Caco-2 (cell line): ENCODE measurements at regions not wholly inside any gene's neighbourhood (a gene's known extent, or its start where the extent isn't known, plus 50 kb on each side); places are given as distances from the start of the nearest gene placed in this dataset.
"Not testable (repeated sequence)": the region's sequence is repeated elsewhere in the genome, so short reads cannot be mapped to it uniquely, and the experiment has no call there.

Source experiments
- BruUV-seq: library from RNA; stranded (reverse); fragments of 400-500 nt; replicated peaks from 2 replicates; lab custom pipeline; 2021; lab: Mats Ljungman, UMichigan
- CTCF ChIA-PET: fragments of 300-600 bp; sonication (Branson Sonifier 250); formaldehyde crosslinking; loops from one replicate; lab custom pipeline; 2022; ENCODE audit warnings: antibody characterized with exemption; lab: Charles Lee
- POLR2A ChIA-PET: fragments of 300-600 bp; sonication (Branson Sonifier 250); formaldehyde crosslinking; loops from one replicate; lab custom pipeline; 2022; ENCODE audit warnings: antibody characterized with exemption; lab: Charles Lee
- DNase-seq, 2 experiments: peaks; one replicate each; pipeline versions ENCODE4 v3.0.0 to v3.0.0-alpha.2; 2020 to 2022
- H3K27me3 ChIP-seq: replicated peaks from 2 replicates; pipeline ENCODE4 v1.6.0; 2011; ENCODE audit warnings: low read length; ENCODE audit not compliant: control insufficient read depth, insufficient read depth
- H3K36me3 ChIP-seq: 2 replicates; pipeline ENCODE4 v1.5.1; 2011; ENCODE audit warnings: low read length; ENCODE audit not compliant: control insufficient read depth, insufficient read depth
- H3K4me1 ChIP-seq: fragments of 250-450 bp; sonication (Bioruptor Pico); 2 replicates; pipeline ENCODE4 v1.5.1; 2020; ENCODE audit warnings: mild to moderate bottlenecking
- H3K4me3 ChIP-seq: 2 replicates; pipeline ENCODE4 v1.5.1; 2011; ENCODE audit warnings: low read depth, mild to moderate bottlenecking, control low read depth, low read length
- H3K9me3 ChIP-seq: fragments of 250-450 bp; sonication (Bioruptor Pico); 2 replicates; pipeline ENCODE4 v1.5.1; 2020; ENCODE audit warnings: mild to moderate bottlenecking, moderate library complexity
- H3K27ac Mint-ChIP-seq: one replicate; pipeline ENCODE4 v1.8.0; 2022; ENCODE audit warnings: mixed read lengths; ENCODE audit not compliant: unreplicated experiment
- H3K27me3 Mint-ChIP-seq: one replicate; pipeline ENCODE4 v1.8.0; 2022; ENCODE audit warnings: mixed read lengths; ENCODE audit not compliant: insufficient read depth, unreplicated experiment
- H3K36me3 Mint-ChIP-seq: one replicate; pipeline ENCODE4 v1.8.0; 2022; ENCODE audit warnings: mild to moderate bottlenecking, mixed read lengths; ENCODE audit not compliant: insufficient read depth, unreplicated experiment
- H3K4me1 Mint-ChIP-seq: one replicate; pipeline ENCODE4 v1.8.0; 2022; ENCODE audit warnings: low read depth, mixed read lengths; ENCODE audit not compliant: unreplicated experiment
- H3K4me3 Mint-ChIP-seq: one replicate; pipeline ENCODE4 v1.8.0; 2022; ENCODE audit warnings: mild to moderate bottlenecking, moderate library complexity, mixed read lengths; ENCODE audit not compliant: unreplicated experiment
- H3K9me3 Mint-ChIP-seq: one replicate; pipeline ENCODE4 v1.8.0; 2022; ENCODE audit warnings: mixed read lengths; ENCODE audit not compliant: unreplicated experiment
- intact Hi-C: fragments of 100-400 bp; cut with micrococcal nuclease; formaldehyde crosslinking; loops from one replicate; pipeline ENCODE4 v1.10.0; 2022; ENCODE audit not compliant: unreplicated experiment
- TF ChIP-seq, protein P1 (sequence below), 2 experiments: fragments of 200-600 bp in 1 of 2; IDR thresholded peaks; 1 replicate in 1 of 2; 2 replicates in 1 of 2; pipeline versions ENCODE4 v1.5.1 to v1.8.0; 2011 to 2022; ENCODE audit warnings: antibody characterized with exemption in 1 of 2, control low read depth in 1 of 2, inconsistent platforms in 1 of 2, low read depth in 1 of 2, low read length in 1 of 2, mild to moderate bottlenecking in 1 of 2, moderate library complexity in 1 of 2; ENCODE audit not compliant: insufficient read depth in 1 of 2, severe bottlenecking in 1 of 2, unreplicated experiment in 1 of 2

GRCh38 chr3:164407111-164407510 lies 671.2 kb downstream of the SI start:
- POLR2A ChIA-PET, result no interaction called here

GRCh38 chr3:164406281-164406680 lies 672.0 kb downstream of the SI start:
- Histone ChIP-seq H3K36me3 (no peaks in the 10 kb centered on the region), H3K4me1 (no peaks in the 10 kb centered on the region), H3K27me3 (no peaks in the 10 kb centered on the region), H3K4me3 (no peak overlapping the region), H3K9me3 (peaks cover 3% of the 10 kb centered on the region; the same call in 1 of the 2 replicates)
- Mint-ChIP-seq H3K4me3 (no peak overlapping the region), H3K27ac (no peak overlapping the region), H3K9me3 (no peaks in the 10 kb centered on the region), H3K4me1 (no peaks in the 10 kb centered on the region), H3K27me3 (no peaks in the 10 kb centered on the region), H3K36me3 (no peaks in the 10 kb centered on the region)
- intact Hi-C loops, result no loop called here
- BruUV-seq, result no TSS peak
- TF ChIP-seq, protein P1, sequence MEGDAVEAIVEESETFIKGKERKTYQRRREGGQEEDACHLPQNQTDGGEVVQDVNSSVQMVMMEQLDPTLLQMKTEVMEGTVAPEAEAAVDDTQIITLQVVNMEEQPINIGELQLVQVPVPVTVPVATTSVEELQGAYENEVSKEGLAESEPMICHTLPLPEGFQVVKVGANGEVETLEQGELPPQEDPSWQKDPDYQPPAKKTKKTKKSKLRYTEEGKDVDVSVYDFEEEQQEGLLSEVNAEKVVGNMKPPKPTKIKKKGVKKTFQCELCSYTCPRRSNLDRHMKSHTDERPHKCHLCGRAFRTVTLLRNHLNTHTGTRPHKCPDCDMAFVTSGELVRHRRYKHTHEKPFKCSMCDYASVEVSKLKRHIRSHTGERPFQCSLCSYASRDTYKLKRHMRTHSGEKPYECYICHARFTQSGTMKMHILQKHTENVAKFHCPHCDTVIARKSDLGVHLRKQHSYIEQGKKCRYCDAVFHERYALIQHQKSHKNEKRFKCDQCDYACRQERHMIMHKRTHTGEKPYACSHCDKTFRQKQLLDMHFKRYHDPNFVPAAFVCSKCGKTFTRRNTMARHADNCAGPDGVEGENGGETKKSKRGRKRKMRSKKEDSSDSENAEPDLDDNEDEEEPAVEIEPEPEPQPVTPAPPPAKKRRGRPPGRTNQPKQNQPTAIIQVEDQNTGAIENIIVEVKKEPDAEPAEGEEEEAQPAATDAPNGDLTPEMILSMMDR (IDR thresholded peaks at IDR 0.05; ENCODE audit: insufficient read depth in 1 of 2, low read depth in 1 of 2, low read length in 1 of 2, severe bottlenecking in 1 of 2, unreplicated experiment in 1 of 2), result no peak
- ChIA-PET POLR2A (no interaction called here), CTCF (no interaction called here)
- DNase-seq, result no peak

More at GRCh38 chr3:164407111-164407510, 671.2 kb downstream of the SI start:
- H3K4me1 Mint-ChIP-seq, result no peaks in the 10 kb centered on the region
- H3K27ac Mint-ChIP-seq, result no peak overlapping the region
- no peak for DNase-seq
- no peaks in the 10 kb centered on the region for H3K9me3 Mint-ChIP-seq
- H3K27me3 Mint-ChIP-seq, result no peaks in the 10 kb centered on the region
- no peaks in the 10 kb centered on the region for H3K4me1 ChIP-seq
- no peaks in the 10 kb centered on the region for H3K27me3 ChIP-seq
- CTCF ChIA-PET, result no interaction called here
- no peaks in the 10 kb centered on the region for H3K36me3 ChIP-seq
- no TSS peak for BruUV-seq
- no peak overlapping the region for H3K4me3 Mint-ChIP-seq
- intact Hi-C loops, result no loop called here
- H3K9me3 ChIP-seq, result peaks cover 3% of the 10 kb centered on the region; the same call in 1 of the 2 replicates
- H3K36me3 Mint-ChIP-seq, result no peaks in the 10 kb centered on the region
- TF ChIP-seq, protein P1 (IDR thresholded peaks at IDR 0.05; ENCODE audit: insufficient read depth in 1 of 2, low read depth in 1 of 2, low read length in 1 of 2, severe bottlenecking in 1 of 2, unreplicated experiment in 1 of 2), result no peak
- H3K4me3 ChIP-seq, result no peak overlapping the region

DNA sequence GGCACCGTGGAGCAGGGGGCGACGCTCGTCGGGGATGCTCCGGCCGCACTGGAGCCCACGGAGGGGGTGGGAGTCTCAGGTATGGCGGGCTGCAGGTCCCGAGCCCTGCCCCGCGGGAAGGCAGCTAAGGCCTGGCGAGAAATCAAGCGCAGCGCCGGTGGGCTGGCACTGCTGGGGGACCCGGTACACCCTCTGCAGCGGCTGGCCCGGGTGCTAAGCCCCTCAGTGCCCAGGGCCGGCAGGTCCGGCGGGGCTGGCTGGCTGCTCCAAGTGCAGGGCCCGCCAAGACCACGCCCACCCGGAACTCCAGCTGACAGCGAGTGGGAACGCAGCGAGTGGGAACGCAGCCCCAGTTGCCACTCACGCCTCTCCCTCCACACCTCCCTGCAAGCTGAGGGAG lies 676.4 kb downstream of the SI start:
- no peaks in the 10 kb centered on the region for H3K36me3 ChIP-seq
- H3K4me3 ChIP-seq, result no peak overlapping the region
- no peaks in the 10 kb centered on the region for H3K27me3 ChIP-seq
- Mint-ChIP-seq H3K4me1 (no peaks in the 10 kb centered on the region), H3K36me3 (no peaks in the 10 kb centered on the region), H3K27me3 (no peaks in the 10 kb centered on the region), H3K27ac (no peak overlapping the region), H3K9me3 (no peaks in the 10 kb centered on the region), H3K4me3 (no peak overlapping the region)
- POLR2A ChIA-PET, result no interaction called here
- no peaks in the 10 kb centered on the region for H3K4me1 ChIP-seq
- intact Hi-C loops, result no loop called here
- no peak for DNase-seq
- no peaks in the 10 kb centered on the region for H3K9me3 ChIP-seq
- CTCF ChIA-PET, result no interaction called here
- no TSS peak for BruUV-seq
- TF ChIP-seq, protein P1 (IDR thresholded peaks at IDR 0.05; ENCODE audit: insufficient read depth in 1 of 2, low read depth in 1 of 2, low read length in 1 of 2, severe bottlenecking in 1 of 2, unreplicated experiment in 1 of 2), result no peak

DNA sequence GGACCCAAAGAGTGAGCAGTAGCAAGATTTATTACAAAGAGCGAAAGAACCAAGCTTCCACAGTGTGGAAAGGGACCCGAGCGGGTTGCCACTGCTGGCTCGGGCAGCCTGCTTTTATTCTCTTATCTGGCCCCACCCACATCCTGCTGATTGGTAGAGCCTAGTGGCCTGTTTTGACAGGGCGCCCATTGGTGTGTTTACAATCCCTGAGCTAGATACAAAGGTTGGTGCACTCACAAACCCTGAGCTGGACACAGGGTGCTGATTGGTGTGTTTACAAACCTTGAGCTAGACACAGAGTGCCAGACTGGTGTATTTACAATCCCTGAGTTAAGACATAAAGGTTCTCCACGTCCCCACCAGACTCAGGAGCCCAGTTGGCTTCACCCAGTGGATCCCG lies 676.9 kb downstream of the SI start:
- H3K27me3 Mint-ChIP-seq, H3K27me3 ChIP-seq, intact Hi-C loops, H3K27ac Mint-ChIP-seq, H3K4me3 ChIP-seq, POLR2A ChIA-PET, H3K36me3 Mint-ChIP-seq, H3K4me3 Mint-ChIP-seq, DNase-seq, CTCF ChIA-PET, H3K36me3 ChIP-seq, BruUV-seq, H3K4me1 ChIP-seq, H3K9me3 ChIP-seq, H3K9me3 Mint-ChIP-seq, H3K4me1 Mint-ChIP-seq: not testable (repeated sequence)
